CD14-positive monocyte (primary cell): ENCODE measurements at regions not wholly inside any gene's neighbourhood (a gene's known extent, or its start where the extent isn't known, plus 50 kb on each side); places are given as distances from the start of the nearest gene placed in this dataset.
A peak's percentile ranks its signal among the peaks of the same experiment; 100 is the strongest.

ENCODE experiments used
- DNase-seq, 3 donors: peaks; one replicate each; pipeline ENCODE4 v3.0.0-alpha.2; 2011 to 2022
- H2AFZ ChIP-seq: 2 replicates; pipeline ENCODE4 v1.6.0; 2012; ENCODE audit warnings: mild to moderate bottlenecking, low read depth, low read length, inconsistent platforms; ENCODE audit not compliant: insufficient read depth, poor library complexity, severe bottlenecking
- H3K27ac ChIP-seq, 2 donors: 1 replicate in 1 of 2; 2 replicates in 1 of 2; pipeline ENCODE4 v1.5.1; 2012 to 2013; ENCODE audit warnings: low read length in 2 of 2, control low read depth in 1 of 2, inconsistent platforms in 1 of 2, low read depth in 1 of 2, mild to moderate bottlenecking in 1 of 2
- H3K27me3 ChIP-seq, 2 donors: one replicate each; pipeline versions ENCODE4 v1.6.0 to v1.6.1; 2011 to 2013; ENCODE audit warnings: low read length in 2 of 2; ENCODE audit not compliant: control insufficient read depth in 2 of 2, insufficient read depth in 2 of 2
- H3K36me3 ChIP-seq, 2 donors: replicated peaks in 1 of 2; 1 replicate in 1 of 2; 2 replicates in 1 of 2; pipeline versions ENCODE4 v1.5.1 to v1.6.1; 2012 to 2013; ENCODE audit warnings: low read length in 2 of 2, control low read depth in 1 of 2, inconsistent platforms in 1 of 2, mild to moderate bottlenecking in 1 of 2; ENCODE audit not compliant: insufficient read depth in 2 of 2, control insufficient read depth in 1 of 2
- H3K4me1 ChIP-seq, 2 donors: 1 replicate in 1 of 2; 2 replicates in 1 of 2; pipeline versions ENCODE4 v1.5.1 to v1.6.1; 2012 to 2013; ENCODE audit warnings: low read length in 2 of 2, control low read depth in 1 of 2, inconsistent platforms in 1 of 2, mild to moderate bottlenecking in 1 of 2, moderate library complexity in 1 of 2; ENCODE audit not compliant: insufficient read depth in 2 of 2, control insufficient read depth in 1 of 2
- H3K4me2 ChIP-seq: replicated peaks from 2 replicates; pipeline ENCODE3; 2012; ENCODE audit warnings: low read length, moderate library complexity, mild to moderate bottlenecking; ENCODE audit not compliant: poor library complexity, severe bottlenecking; ENCODE audit errors: extremely low read depth
- H3K4me3 ChIP-seq, 3 experiments: fragments of 200-600 bp in 1 of 3; sonication (generic) in 1 of 3; replicated peaks in 1 of 3; 1 replicate in 2 of 3; 2 replicates in 1 of 3; pipeline ENCODE4 v1.5.1; 2011 to 2013; ENCODE audit warnings: low read length in 3 of 3, mild to moderate bottlenecking in 3 of 3, control low read depth in 2 of 3, low read depth in 2 of 3, inconsistent platforms in 1 of 3, moderate library complexity in 1 of 3
- H3K79me2 ChIP-seq: 2 replicates; pipeline ENCODE4 v1.6.0; 2012; ENCODE audit warnings: mild to moderate bottlenecking, control low read depth, inconsistent platforms, low read length, moderate library complexity; ENCODE audit not compliant: insufficient read depth
- H3K9ac ChIP-seq: 2 replicates; pipeline ENCODE4 v1.6.0; 2017; ENCODE audit warnings: low read length, mild to moderate bottlenecking; ENCODE audit not compliant: insufficient read depth, poor library complexity, severe bottlenecking
- H3K9me3 ChIP-seq, 2 donors: replicated peaks in 1 of 2; 1 replicate in 1 of 2; 2 replicates in 1 of 2; pipeline versions ENCODE4 v1.5.1 to v1.6.1; 2012 to 2013; ENCODE audit warnings: low read length in 2 of 2, control low read depth in 1 of 2; ENCODE audit not compliant: control insufficient read depth in 1 of 2, insufficient read depth in 1 of 2
- H4K20me1 ChIP-seq: 2 replicates; pipeline ENCODE4 v1.6.0; 2012; ENCODE audit warnings: mild to moderate bottlenecking, low read length, control low read depth, moderate library complexity; ENCODE audit not compliant: insufficient read depth
- H3K27ac Mint-ChIP-seq, 7 donors: one replicate each; pipeline ENCODE4 v1.8.0; 2020; ENCODE audit warnings: mild to moderate bottlenecking in 7 of 7, mixed read lengths in 7 of 7, moderate library complexity in 6 of 7, inconsistent platforms in 2 of 7
- H3K27me3 Mint-ChIP-seq, 3 donors: one replicate each; pipeline ENCODE4 v1.8.0; 2021 to 2022; ENCODE audit warnings: low read depth in 3 of 3, mild to moderate bottlenecking in 3 of 3, mixed read lengths in 3 of 3, moderate library complexity in 3 of 3, inconsistent platforms in 1 of 3
- H3K36me3 Mint-ChIP-seq, 2 donors: one replicate each; pipeline ENCODE4 v1.8.0; 2020; ENCODE audit warnings: mixed read lengths in 2 of 2, inconsistent platforms in 1 of 2, mild to moderate bottlenecking in 1 of 2
- H3K4me1 Mint-ChIP-seq: one replicate; pipeline ENCODE4 v1.8.0; 2020; ENCODE audit warnings: mild to moderate bottlenecking, mixed read lengths
- H3K4me3 Mint-ChIP-seq, 2 donors: one replicate each; pipeline ENCODE4 v1.8.0; 2020; ENCODE audit warnings: mild to moderate bottlenecking in 2 of 2, mixed read lengths in 2 of 2, moderate library complexity in 1 of 2
- H3K9me3 Mint-ChIP-seq, 7 donors: one replicate each; pipeline ENCODE4 v1.8.0; 2020 to 2022; ENCODE audit warnings: mixed read lengths in 7 of 7, mild to moderate bottlenecking in 6 of 7, moderate library complexity in 6 of 7, inconsistent platforms in 2 of 7
- CTCF ChIP-seq: fragments of 200-600 bp; IDR thresholded peaks from one replicate; pipeline ENCODE4 v1.8.0; 2022; ENCODE audit warnings: antibody characterized with exemption, mild to moderate bottlenecking
- WGBS: methylation state at CpG from one replicate; pipeline ENCODE4 v1.1.5; 2013; ENCODE audit warnings: missing lambda C conversion rate; ENCODE audit not compliant: insufficient coverage; 5-methylcytosine and 5-hydroxymethylcytosine counted together
- intact Hi-C, 2 donors: fragments of 100-400 bp; cut with micrococcal nuclease; formaldehyde crosslinking; loops; one replicate each; pipeline versions ENCODE4 v1.15.0 to v1.15.1; 2023

DNA sequence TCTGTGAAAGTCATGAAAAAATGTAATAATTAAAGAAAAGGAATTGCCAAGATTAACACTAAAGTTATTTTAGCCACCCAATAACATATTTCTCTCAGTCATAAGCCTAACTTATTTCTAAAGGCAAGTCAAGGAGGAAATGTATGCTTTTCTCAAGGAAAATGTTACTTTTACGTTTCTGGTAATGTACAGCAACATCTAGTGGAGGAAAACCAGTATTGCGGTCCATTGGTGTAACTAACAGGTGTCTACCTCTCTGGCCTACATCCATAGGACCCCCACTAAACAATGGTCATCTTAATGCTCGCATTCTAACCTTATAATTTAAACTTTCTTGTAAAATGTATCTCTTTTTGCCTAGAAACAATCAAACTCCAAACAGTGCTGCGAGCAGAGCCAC, 437.5 kb downstream of the KIF20B start:
- Histone ChIP-seq H4K20me1 (no peaks in the 10 kb centered on the region), H3K36me3 (no peaks in the 10 kb centered on the region), H3K9me3 (peaks cover 24 to 55% of the 10 kb centered on the region in 2 donors), H3K27me3 (no peaks in the 10 kb centered on the region), H3K4me3 (no peak overlapping the region), H3K79me2 (no peaks in the 10 kb centered on the region), H3K4me2 (no peak overlapping the region), H3K4me1 (no peaks in the 10 kb centered on the region), H3K9ac (no peak overlapping the region), H3K27ac (no peak overlapping the region), H2AFZ (no peak overlapping the region)
- no peak for DNase-seq
- Mint-ChIP-seq H3K4me1 (no peaks in the 10 kb centered on the region), H3K27me3 (peaks cover 0 to 2% (median 2%) of the 10 kb centered on the region in 3 donors), H3K9me3 (peaks cover 13 to 45% (median 32%) of the 10 kb centered on the region in 7 donors), H3K36me3 (no peaks in the 10 kb centered on the region), H3K27ac (no peak overlapping the region), H3K4me3 (no peak overlapping the region)
- WGBS, result 80% methylated on average over 1 of the region's 4 CpGs
- intact Hi-C loops, result no loop called here
- peak; percentile 8 for TF ChIP-seq CTCF

DNA sequence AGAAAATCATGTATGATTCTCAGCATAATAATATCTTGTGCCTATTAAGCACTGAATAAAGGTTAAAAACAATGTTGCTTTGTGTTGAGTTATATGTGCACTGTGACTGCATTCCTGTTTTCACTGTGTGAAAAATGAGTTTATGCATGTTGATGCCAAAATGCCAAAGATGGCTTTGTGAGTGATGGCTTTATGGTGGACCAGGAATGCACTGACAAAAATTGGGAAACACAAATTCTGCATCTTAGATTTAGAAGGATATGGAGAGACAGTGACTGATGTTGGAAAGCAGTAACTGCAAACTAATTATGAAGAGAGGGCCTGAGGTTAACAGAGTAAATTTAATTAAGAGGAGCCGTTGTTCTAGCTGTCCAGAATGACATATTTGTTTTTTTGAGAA, 440.4 kb downstream of the KIF20B start:
- H3K9ac ChIP-seq, result no peak overlapping the region
- no peak overlapping the region for H3K4me3 ChIP-seq
- no peak overlapping the region for H2AFZ ChIP-seq
- no peak overlapping the region for H3K27ac Mint-ChIP-seq
- H3K9me3 Mint-ChIP-seq, result peaks cover 6 to 26% (median 12%) of the 10 kb centered on the region in 7 donors
- no peaks in the 10 kb centered on the region for H3K36me3 ChIP-seq
- no peaks in the 10 kb centered on the region for H3K4me1 ChIP-seq
- no peak overlapping the region for H3K27ac ChIP-seq
- H3K79me2 ChIP-seq, result no peaks in the 10 kb centered on the region
- no peaks in the 10 kb centered on the region for H4K20me1 ChIP-seq
- no peak overlapping the region for H3K4me2 ChIP-seq
- H3K4me1 Mint-ChIP-seq, result no peaks in the 10 kb centered on the region
- H3K36me3 Mint-ChIP-seq, result no peaks in the 10 kb centered on the region
- no peak overlapping the region for H3K4me3 Mint-ChIP-seq
- WGBS, result no CpG with 5 or more reads among the region's 1 CpG
- H3K27me3 ChIP-seq, result no peaks in the 10 kb centered on the region
- intact Hi-C loops, result no loop called here
- no peak for DNase-seq
- H3K9me3 ChIP-seq, result peaks cover 11 to 26% of the 10 kb centered on the region in 2 donors
- H3K27me3 Mint-ChIP-seq, result peaks cover 0 to 3% (median 2%) of the 10 kb centered on the region in 3 donors
- TF ChIP-seq CTCF, result no peak
